Type B pancreatic cell (in vitro differentiated cells): ENCODE measurements at regions not wholly inside any gene's neighbourhood (a gene's known extent, or its start where the extent isn't known, plus 50 kb on each side); places are given as distances from the start of the nearest gene placed in this dataset.

Experiments used
- DNase-seq: peaks from one replicate; pipeline ENCODE4 v3.0.0; 2021; ENCODE audit warnings: mixed read lengths; ENCODE audit not compliant: unreplicated experiment; ENCODE audit errors: extremely low spot score
- H3K27ac Mint-ChIP-seq: 2 replicates; pipeline ENCODE4 v1.8.0; 2021; ENCODE audit warnings: mild to moderate bottlenecking, mixed read lengths
- H3K27me3 Mint-ChIP-seq: 2 replicates; pipeline ENCODE4 v1.8.0; 2021; ENCODE audit warnings: mixed read lengths
- H3K36me3 Mint-ChIP-seq: 2 replicates; pipeline ENCODE4 v1.8.0; 2021; ENCODE audit warnings: mixed read lengths
- H3K4me1 Mint-ChIP-seq: one replicate; pipeline ENCODE4 v1.8.0; 2021; ENCODE audit warnings: mixed read lengths; ENCODE audit not compliant: unreplicated experiment
- H3K4me3 Mint-ChIP-seq: 2 replicates; pipeline ENCODE4 v1.8.0; 2021; ENCODE audit warnings: mild to moderate bottlenecking, mixed read lengths
- H3K9me3 Mint-ChIP-seq: 2 replicates; pipeline ENCODE4 v1.8.0; 2021; ENCODE audit warnings: mixed read lengths
- CTCF ChIP-seq: fragments of 200-600 bp; sonication (generic); conservative IDR thresholded peaks from 2 replicates; pipeline ENCODE4 v1.5.0; 2021; ENCODE audit warnings: antibody characterized with exemption, mild to moderate bottlenecking

DNA sequence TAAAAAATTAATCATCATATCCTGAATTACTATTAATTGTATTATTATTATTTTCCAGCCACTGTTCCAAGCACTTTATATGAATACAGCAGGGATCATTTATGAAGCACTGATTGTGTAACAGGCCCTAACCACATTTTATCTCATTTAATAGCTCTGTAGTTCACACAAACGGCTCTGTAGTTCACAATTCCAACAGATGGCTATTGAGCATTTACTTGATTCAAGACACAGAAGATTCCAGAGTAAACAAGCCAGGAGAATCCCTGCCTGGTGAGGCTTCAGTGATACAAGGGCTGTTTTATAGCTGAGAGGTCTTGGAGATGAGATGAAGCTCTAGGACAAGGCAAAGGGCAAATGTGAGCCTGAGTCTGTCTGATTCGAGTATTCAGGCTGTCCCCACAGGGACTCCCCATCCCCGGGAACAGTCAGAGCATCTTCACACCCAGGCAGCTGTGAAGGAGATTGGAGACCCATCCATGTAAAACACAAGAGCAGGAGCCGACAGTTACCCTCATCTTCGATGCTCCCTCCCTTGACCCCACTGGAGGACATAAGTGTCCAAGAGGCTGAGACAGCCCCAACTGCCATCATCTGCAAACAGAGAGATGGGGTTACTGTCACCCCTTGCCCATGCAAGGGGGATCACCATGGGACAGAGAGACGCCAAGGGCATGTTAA lies 222.5 kb downstream of the MN1 start:
- no peak overlapping the region for H3K4me3 Mint-ChIP-seq
- H3K27me3 Mint-ChIP-seq: peaks cover 17% of the 10 kb centered on the region
- TF ChIP-seq CTCF: no peak
- no peaks in the 10 kb centered on the region for H3K9me3 Mint-ChIP-seq
- no peaks in the 10 kb centered on the region for H3K36me3 Mint-ChIP-seq
- no peak for DNase-seq
- H3K4me1 Mint-ChIP-seq: peaks cover 22% of the 10 kb centered on the region
- no peak overlapping the region for H3K27ac Mint-ChIP-seq

- Mint-ChIP-seq H3K36me3 (no peaks in the 10 kb centered on the region), H3K27me3 (peaks cover 20% of the 10 kb centered on the region), H3K4me3 (no peak overlapping the region), H3K9me3 (no peaks in the 10 kb centered on the region), H3K27ac (no peak overlapping the region), H3K4me1 (peaks cover 18% of the 10 kb centered on the region)
- TF ChIP-seq CTCF: no peak
- DNase-seq: no peak
Observed at GRCh38 chr22:27580311-27580897, 221.2 kb downstream of the MN1 start.

GRCh38 chr22:27581236-27581635 lies 220.3 kb downstream of the MN1 start:
- H3K4me3 Mint-ChIP-seq: no peak overlapping the region
- H3K36me3 Mint-ChIP-seq: no peaks in the 10 kb centered on the region
- no peaks in the 10 kb centered on the region for H3K9me3 Mint-ChIP-seq
- H3K27me3 Mint-ChIP-seq: peaks cover 22% of the 10 kb centered on the region
- TF ChIP-seq CTCF: no peak
- no peak overlapping the region for H3K27ac Mint-ChIP-seq
- peaks cover 20% of the 10 kb centered on the region for H3K4me1 Mint-ChIP-seq
- no peak for DNase-seq

- Mint-ChIP-seq H3K4me3 (no peak overlapping the region), H3K27me3 (peaks cover 26% of the 10 kb centered on the region), H3K4me1 (peaks cover 20% of the 10 kb centered on the region), H3K27ac (no peak overlapping the region), H3K36me3 (no peaks in the 10 kb centered on the region), H3K9me3 (no peaks in the 10 kb centered on the region)
- no peak for DNase-seq
- no peak for TF ChIP-seq CTCF
Observed at GRCh38 chr22:27581688-27582087, 219.9 kb downstream of the MN1 start.

- DNase-seq: no peak
- H3K27ac Mint-ChIP-seq: no peak overlapping the region
- no peak for TF ChIP-seq CTCF
Observed at GRCh38 chr22:27583856-27584255, 217.7 kb downstream of the MN1 start.

More at GRCh38 chr22:27583856-27584255, 217.7 kb downstream of the MN1 start:
- Mint-ChIP-seq H3K9me3 (no peaks in the 10 kb centered on the region), H3K4me1 (peaks cover 28% of the 10 kb centered on the region), H3K4me3 (no peak overlapping the region), H3K27me3 (peaks cover 27% of the 10 kb centered on the region), H3K36me3 (no peaks in the 10 kb centered on the region)
